ENCODE measurements at regions not wholly inside any gene's neighbourhood (a gene's known extent, or its start where the extent isn't known, plus 50 kb on each side); places are given as distances from the start of the nearest gene placed in this dataset.
"Not testable (repeated sequence)": the region's sequence is repeated elsewhere in the genome, so short reads cannot be mapped to it uniquely, and the experiment has no call there.

GRCh38 chr5:88092358-88092757, 176.3 kb downstream of the TMEM161B start:
- no peak for DNase-seq

DNA sequence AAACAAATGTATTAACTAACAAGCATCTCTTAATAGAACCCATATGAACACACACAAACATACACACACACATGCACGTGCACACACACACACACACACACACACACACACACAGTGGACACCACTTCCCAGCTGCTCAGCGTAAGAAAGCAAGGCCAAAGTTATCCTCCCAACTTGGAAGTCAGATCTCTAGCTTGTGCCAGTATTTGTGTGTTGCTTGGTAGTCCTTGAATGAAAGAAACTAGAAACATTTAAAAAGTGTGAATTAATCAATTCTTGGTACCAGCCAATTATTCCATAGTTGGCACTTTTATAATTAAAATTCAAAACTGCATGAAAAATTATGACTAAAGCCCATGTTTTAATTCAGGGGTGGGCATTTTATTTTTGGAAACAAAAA, 178.1 kb downstream of the TMEM161B start:
- no peak for DNase-seq

DNA sequence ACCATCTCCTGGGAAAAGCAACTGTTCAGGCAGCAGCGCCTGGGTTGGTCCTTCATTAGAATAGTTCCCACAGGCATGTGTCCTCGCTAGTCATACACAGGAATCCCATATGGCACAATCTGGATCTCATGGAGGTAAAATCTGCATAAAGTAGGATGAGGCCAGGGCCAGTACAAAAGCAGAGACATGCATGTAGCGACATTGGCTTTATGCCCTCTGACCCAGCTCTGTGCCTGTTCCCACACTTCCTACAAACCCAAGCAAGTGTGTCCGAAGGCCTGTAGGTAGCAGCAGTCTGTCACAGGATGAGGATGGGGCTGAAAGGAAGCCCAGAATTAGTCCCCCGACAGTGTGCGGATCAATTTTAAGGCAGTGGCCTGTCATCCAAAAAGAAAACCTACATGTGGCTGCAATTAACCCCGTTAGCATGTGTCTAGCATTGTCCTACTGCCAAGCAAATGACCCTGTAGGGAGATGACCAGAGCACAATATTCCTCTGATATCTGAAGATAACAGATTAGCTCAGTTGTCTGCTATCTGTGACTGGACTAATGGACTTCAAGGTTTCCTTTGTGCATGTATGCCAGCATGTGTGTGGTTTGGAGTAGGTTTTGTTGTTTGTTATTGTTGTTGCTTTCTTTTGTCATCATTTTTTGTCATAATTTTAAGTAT, 178.8 kb downstream of the TMEM161B start:
- no peak for DNase-seq

- no peak for DNase-seq
These were observed 183.2 kb downstream of the TMEM161B start for GRCh38 chr5:88085462-88085861.

DNA sequence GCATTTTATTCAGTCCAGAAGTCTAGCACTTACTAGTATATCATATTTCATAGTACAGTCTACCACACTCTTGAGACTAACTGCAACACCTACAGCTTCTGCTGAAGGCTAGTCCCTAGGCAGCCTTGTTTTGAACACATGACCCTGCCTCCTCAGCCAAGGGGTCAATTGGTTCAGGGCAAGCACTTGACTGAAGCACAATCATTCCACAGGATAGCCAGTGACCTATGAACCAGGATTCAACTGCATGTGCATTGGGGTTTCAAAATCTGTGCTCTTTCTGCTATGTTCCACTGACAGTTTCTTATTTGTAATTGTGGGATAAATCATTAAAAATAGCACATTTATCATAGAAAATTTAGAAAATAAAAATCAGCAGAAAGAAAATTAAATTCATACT, 186.8 kb downstream of the TMEM161B start:
- no peak for DNase-seq

GRCh38 chr5:88063813-88064212, 204.8 kb downstream of the TMEM161B start:
- no peak for DNase-seq

GRCh38 chr5:88060194-88060593, 208.5 kb downstream of the TMEM161B start:
- DNase-seq: no peak

GRCh38 chr5:88058625-88059024, 210.0 kb downstream of the TMEM161B start:
- DNase-seq: no peak

- DNase-seq: not testable (repeated sequence)
These were observed 216.2 kb downstream of the TMEM161B start for GRCh38 chr5:88052468-88052867.

- no peak for DNase-seq
These were observed 217.5 kb downstream of the TMEM161B start for GRCh38 chr5:88051148-88051547.

- DNase-seq: no peak
These were observed 218.9 kb downstream of the TMEM161B start for GRCh38 chr5:88049737-88050136.

GRCh38 chr5:88049156-88049555, 219.5 kb downstream of the TMEM161B start:
- no peak for DNase-seq

DNA sequence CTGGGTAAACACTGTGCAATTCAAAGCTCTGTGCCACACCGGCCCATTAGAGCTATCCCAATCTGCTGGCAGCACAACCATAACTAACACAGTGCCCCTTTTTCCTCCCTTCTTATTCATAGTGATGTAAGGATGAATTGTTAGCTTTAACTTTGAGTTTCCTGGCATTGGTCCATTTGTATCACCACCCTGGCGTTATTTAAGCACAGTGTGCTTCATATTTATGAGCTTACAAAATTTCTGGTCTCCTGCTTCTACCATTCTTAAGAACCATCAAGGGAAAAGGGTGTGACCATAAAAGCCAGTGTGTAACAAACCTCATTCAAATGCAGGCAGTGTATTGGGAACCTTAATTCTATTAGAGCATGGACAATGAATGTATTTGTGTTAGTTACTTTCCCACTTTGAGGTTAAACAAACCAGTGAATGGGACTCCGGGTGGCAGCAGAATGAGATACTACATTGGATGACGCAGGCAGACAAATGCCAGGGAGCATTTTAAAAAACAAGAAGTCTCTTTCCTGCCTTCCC, 222.6 kb downstream of the TMEM161B start:
- no peak for DNase-seq

DNA sequence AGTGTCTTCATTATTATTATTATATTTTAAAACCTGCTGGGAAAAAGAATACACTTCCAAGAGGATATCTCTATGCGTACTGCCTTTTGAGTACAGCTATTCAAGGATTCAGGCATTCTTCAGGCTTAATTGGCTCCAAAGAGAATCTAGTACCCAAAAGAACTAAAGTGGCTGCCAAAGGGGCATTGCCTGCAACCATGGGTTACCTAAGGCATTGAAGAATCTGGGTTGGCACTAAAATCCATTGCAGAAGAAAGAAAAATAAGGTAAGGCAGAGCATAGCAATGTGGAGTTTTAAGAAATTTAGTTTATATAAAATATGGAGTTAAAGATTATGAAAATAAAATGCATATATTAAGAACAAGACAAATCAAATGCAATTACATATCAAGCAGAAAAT, 223.5 kb downstream of the TMEM161B start:
- no peak for DNase-seq

GRCh38 chr5:88034520-88034919, 234.1 kb downstream of the TMEM161B start:
- DNase-seq: no peak

DNA sequence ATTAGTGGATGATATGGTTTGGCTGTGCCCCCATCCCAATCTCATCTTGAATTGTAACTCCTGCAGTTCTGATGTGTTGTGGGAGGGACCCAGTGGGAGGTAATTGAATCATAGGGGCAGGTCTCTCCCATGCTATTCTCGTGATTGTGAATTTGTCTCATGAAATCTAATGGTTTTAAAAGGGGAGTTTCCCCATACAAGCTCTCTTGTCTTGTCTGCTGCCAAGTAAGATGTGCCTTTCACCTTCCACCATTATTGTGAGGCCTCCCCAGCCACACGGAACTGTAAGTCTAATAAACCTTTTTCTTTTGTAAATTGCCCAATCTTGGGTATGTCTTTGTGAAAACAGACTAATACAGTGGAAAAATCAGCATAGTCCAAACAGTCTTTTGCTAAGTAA, 235.5 kb downstream of the TMEM161B start:
- DNase-seq: no peak

GRCh38 chr5:88029011-88029410, 239.6 kb downstream of the TMEM161B start:
- DNase-seq: no peak

- no peak for DNase-seq
These were observed 247.5 kb downstream of the TMEM161B start for GRCh38 chr5:88021141-88021540.

DNA sequence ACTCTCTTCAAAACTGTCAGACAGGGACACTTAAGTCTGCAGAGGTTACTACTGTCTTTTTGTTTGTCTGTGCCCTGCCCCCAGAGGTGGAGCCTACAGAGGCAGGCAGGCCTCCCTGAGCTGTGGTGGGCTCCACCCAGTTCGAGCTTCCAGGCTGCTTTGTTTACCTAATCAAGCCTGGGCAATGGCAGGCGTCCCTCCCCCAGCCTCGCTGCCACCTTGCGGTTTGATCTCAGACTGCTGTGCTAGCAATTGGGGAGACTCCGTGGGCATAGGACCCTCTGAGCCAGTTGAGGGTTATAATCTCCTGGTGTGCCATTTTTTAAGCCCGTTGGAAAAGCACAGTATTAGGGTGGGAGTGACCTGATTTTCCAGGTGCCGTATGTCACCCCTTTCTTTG, 253.7 kb downstream of the TMEM161B start:
- DNase-seq: not testable (repeated sequence)

- no peak for DNase-seq
These were observed 267.8 kb downstream of the TMEM161B start for GRCh38 chr5:88000877-88001276.

- DNase-seq: no peak
These were observed 271.0 kb downstream of the TMEM161B start for GRCh38 chr5:87997662-87998061.

DNA sequence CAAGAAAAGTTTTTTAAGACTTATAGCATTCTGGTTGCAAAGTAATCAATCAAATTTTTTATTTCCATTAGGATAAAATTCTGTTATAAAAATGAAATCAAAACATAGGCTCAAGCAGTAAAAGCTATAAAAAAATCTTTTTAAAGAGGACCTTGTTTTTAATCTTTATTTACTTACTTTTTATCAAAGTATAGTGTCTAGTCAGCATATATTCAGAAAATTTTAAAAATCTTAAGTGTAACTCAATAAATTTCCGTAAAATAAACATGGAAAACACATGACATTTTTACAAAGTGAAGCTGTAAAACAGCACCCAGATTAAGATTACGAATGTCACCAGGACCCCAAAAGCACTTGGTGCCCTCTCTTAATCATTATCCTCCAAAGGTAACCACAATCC, 302.4 kb downstream of the TMEM161B start:
- no peak for DNase-seq

DNA sequence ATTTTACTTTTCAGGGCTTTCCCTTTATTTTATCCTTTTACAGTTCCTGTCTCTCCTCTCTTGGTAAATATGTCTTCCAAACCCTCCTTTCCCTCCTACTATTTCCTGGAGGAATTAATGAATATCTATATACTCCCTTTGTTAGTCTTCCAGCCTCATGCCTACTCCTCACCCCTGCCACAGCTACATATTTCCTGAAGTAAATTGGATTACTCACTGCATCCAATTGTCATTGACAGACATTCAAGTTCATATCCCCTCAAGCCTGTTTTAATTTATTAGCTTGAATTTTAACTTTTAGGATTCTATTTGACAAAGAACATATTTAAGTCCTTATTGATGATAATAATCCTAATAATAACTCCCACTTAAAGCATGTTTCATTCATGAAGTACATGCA, 314.5 kb downstream of the TMEM161B start:
- DNase-seq: no peak

DNA sequence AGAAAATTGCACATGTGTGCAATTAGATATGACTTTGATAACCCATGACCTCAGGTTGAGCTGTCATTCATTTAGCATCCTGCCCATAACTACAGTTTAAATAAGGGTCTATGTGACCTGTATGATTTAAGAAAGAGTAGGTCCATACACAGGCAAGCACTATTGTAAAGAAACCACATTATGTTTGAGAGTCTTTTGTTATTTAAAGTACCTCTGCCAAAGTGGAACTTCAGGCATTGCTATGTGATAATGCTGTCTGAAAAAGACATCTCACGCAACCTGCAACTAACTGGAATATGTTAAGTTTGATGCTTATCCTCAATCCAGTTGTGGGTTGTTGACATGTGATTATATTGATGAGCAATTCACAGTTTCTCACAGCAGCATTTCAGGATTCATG, 317.0 kb downstream of the TMEM161B start:
- no peak for DNase-seq
